ENCODE measurements at regions not wholly inside any gene's neighbourhood (a gene's known extent, or its start where the extent isn't known, plus 50 kb on each side); places are given as distances from the start of the nearest gene placed in this dataset.

DNA sequence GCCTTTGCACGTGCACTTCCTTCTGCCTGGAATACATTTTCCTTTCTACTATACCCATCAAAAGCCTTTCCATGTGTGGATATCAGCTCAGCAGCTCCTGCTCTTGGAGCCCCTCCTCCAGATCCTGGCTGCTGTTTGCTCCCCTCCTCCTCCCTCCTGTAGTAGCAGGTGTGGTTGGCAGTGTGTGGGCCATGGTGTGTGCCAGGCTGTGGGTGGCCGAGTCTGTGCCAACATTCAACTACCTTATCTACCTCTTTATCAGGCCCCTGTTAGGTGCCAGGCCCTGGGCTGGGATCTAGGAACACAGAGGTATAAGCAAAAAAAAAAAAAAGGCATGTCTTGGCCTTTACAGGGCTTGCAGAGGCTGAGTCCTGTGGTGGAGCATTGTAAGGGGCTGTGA lies 180.6 kb upstream of the JUN start:
- TF ChIP-seq, protein P1, sequence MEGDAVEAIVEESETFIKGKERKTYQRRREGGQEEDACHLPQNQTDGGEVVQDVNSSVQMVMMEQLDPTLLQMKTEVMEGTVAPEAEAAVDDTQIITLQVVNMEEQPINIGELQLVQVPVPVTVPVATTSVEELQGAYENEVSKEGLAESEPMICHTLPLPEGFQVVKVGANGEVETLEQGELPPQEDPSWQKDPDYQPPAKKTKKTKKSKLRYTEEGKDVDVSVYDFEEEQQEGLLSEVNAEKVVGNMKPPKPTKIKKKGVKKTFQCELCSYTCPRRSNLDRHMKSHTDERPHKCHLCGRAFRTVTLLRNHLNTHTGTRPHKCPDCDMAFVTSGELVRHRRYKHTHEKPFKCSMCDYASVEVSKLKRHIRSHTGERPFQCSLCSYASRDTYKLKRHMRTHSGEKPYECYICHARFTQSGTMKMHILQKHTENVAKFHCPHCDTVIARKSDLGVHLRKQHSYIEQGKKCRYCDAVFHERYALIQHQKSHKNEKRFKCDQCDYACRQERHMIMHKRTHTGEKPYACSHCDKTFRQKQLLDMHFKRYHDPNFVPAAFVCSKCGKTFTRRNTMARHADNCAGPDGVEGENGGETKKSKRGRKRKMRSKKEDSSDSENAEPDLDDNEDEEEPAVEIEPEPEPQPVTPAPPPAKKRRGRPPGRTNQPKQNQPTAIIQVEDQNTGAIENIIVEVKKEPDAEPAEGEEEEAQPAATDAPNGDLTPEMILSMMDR (IDR thresholded peaks at IDR 0.05; ENCODE audit: control extremely low read depth in 1 of 3, insufficient read depth in 1 of 3, low read depth in 1 of 3, low read length in 3 of 3): no peak
- no peak for TF ChIP-seq RNF2 (IDR thresholded peaks at IDR 0.05; ENCODE audit: borderline replicate concordance, low read depth, low read length, missing control alignments, poor library complexity, severe bottlenecking)
- TF ChIP-seq MAFK (IDR thresholded peaks at IDR 0.05; ENCODE audit: low read depth, low read length): no peak

Data from H1 (cell line).